SK-N-SH (cell line): ENCODE measurements at regions not wholly inside any gene's neighbourhood (a gene's known extent, or its start where the extent isn't known, plus 50 kb on each side); places are given as distances from the start of the nearest gene placed in this dataset.
A peak's percentile ranks its signal among the peaks of the same experiment; 100 is the strongest.

ENCODE experiments used
- CTCF ChIA-PET: fragments of 300-600, 350-600 bp; formaldehyde crosslinking; extraction: SDS; loops from one replicate; lab custom pipeline; 2021; lab: Yijun Ruan, JAX
- POLR2A ChIA-PET: fragments of 350-600 bp; sonication (Branson Sonifier 250); formaldehyde crosslinking; extraction: SDS; loops from one replicate; lab custom pipeline; 2020; ENCODE audit warnings: antibody characterized with exemption, inconsistent platforms; lab: Yijun Ruan, JAX
- DNase-seq: peaks from one replicate; pipeline ENCODE4 v3.0.0; 2012
- H2AFZ ChIP-seq: fragments of 200-600 bp; sonication (generic); 2 replicates; pipeline ENCODE4 v1.8.1; 2016; ENCODE audit warnings: antibody characterized with exemption, mild to moderate bottlenecking, low read depth
- H3F3A ChIP-seq: fragments of 200-600 bp; sonication (generic); replicated peaks from 2 replicates; pipeline ENCODE3; 2016; ENCODE audit warnings: antibody characterized with exemption, mild to moderate bottlenecking; ENCODE audit not compliant: insufficient read depth
- H3K27ac ChIP-seq, 2 experiments: fragments of 200-500 bp in 1 of 2; fragments of 200-600 bp in 1 of 2; sonication (Bioruptor generic) in 1 of 2; sonication (generic), shearing (Covaris generic) in 1 of 2; 2 replicates each; pipeline versions ENCODE4 v1.5.1 to v1.6.1; 2014 to 2016; ENCODE audit warnings: low read depth in 2 of 2, inconsistent platforms in 1 of 2, low read length in 1 of 2, mild to moderate bottlenecking in 1 of 2, mixed read lengths in 1 of 2
- H3K27me3 ChIP-seq: fragments of 200-600 bp; sonication (generic), shearing (Covaris generic); 2 replicates; pipeline ENCODE4 v1.6.1; 2016; ENCODE audit warnings: mixed run types; ENCODE audit not compliant: insufficient read depth
- H3K36me3 ChIP-seq, 2 experiments: fragments of 200-500 bp in 1 of 2; fragments of 200-600 bp in 1 of 2; sonication (Bioruptor generic) in 1 of 2; sonication (generic) in 1 of 2; replicated peaks in 1 of 2; 2 replicates each; pipeline versions ENCODE3 to v1.5.1; 2014 to 2016; ENCODE audit warnings: low read length in 1 of 2, mild to moderate bottlenecking in 1 of 2; ENCODE audit not compliant: insufficient read depth in 2 of 2, control insufficient read depth in 1 of 2
- H3K4me1 ChIP-seq, 2 experiments: fragments of 200-500 bp in 1 of 2; fragments of 200-600 bp in 1 of 2; sonication (Bioruptor generic) in 1 of 2; sonication (generic), shearing (Covaris generic) in 1 of 2; 2 replicates each; pipeline versions ENCODE4 v1.5.1 to v1.6.1; 2014 to 2016; ENCODE audit warnings: low read depth in 1 of 2, low read length in 1 of 2, mixed run types in 1 of 2; ENCODE audit not compliant: insufficient read depth in 2 of 2, control insufficient read depth in 1 of 2
- H3K4me2 ChIP-seq: fragments of 200-600 bp; sonication (generic), shearing (Covaris generic); 2 replicates; pipeline ENCODE4 v1.6.1; 2017; ENCODE audit warnings: mixed run types
- H3K4me3 ChIP-seq, 2 experiments: fragments of 200-500 bp in 1 of 2; fragments of 200-600 bp in 1 of 2; sonication (Bioruptor generic) in 1 of 2; sonication (generic), shearing (Covaris generic) in 1 of 2; 2 replicates each; pipeline versions ENCODE4 v1.5.1 to v1.8.1; 2014 to 2016; ENCODE audit warnings: low read depth in 2 of 2, inconsistent platforms in 1 of 2, low read length in 1 of 2, mild to moderate bottlenecking in 1 of 2, mixed read lengths in 1 of 2, moderate library complexity in 1 of 2
- H3K79me2 ChIP-seq: fragments of 200-600 bp; sonication (generic); 2 replicates; pipeline ENCODE4 v1.8.1; 2017; ENCODE audit warnings: mild to moderate bottlenecking; ENCODE audit not compliant: insufficient read depth
- H3K9ac ChIP-seq: fragments of 200-600 bp; sonication (generic); 2 replicates; pipeline ENCODE4 v1.6.1; 2017; ENCODE audit warnings: mixed run types
- H3K9me2 ChIP-seq: fragments of 200-600 bp; sonication (generic); 2 replicates; pipeline ENCODE4 v1.6.1; 2017; ENCODE audit warnings: mixed run types
- H3K9me3 ChIP-seq: fragments of 200-600 bp; sonication (generic); 2 replicates; pipeline ENCODE4 v1.6.1; 2017; ENCODE audit warnings: mixed run types, mild to moderate bottlenecking, moderate library complexity
- H4K20me1 ChIP-seq: fragments of 200-600 bp; sonication (generic); 2 replicates; pipeline ENCODE4 v1.6.1; 2017; ENCODE audit warnings: mild to moderate bottlenecking, mixed run types; ENCODE audit not compliant: insufficient read depth
- ELF1 ChIP-seq: IDR thresholded peaks from 2 replicates; pipeline ENCODE4 v1.4.0; 2012
- FOXJ3 ChIP-seq: sonication (generic); formaldehyde crosslinking; IDR thresholded peaks from 2 replicates; pipeline ENCODE4 v1.5.1; 2020; ENCODE audit warnings: mild to moderate bottlenecking, missing genetic modification reagents
- GATA2 ChIP-seq: sonication (generic); formaldehyde crosslinking; IDR thresholded peaks from 2 replicates; pipeline ENCODE4 v1.5.0; 2020; ENCODE audit warnings: mild to moderate bottlenecking, missing genetic modification reagents
- MEF2A ChIP-seq: IDR thresholded peaks from 2 replicates; pipeline ENCODE4 v1.4.0; 2012; ENCODE audit warnings: low read depth, borderline replicate concordance
- POLR2AphosphoS5 ChIP-seq: IDR thresholded peaks from 2 replicates; pipeline ENCODE4 v1.6.1; 2012; ENCODE audit warnings: low read depth, low read length
- RAD21 ChIP-seq: IDR thresholded peaks from 2 replicates; pipeline ENCODE4 v1.6.1; 2012; ENCODE audit warnings: mild to moderate bottlenecking, low read length
- RCOR1 ChIP-seq: fragments of 150-350 bp; IDR thresholded peaks from 2 replicates; pipeline ENCODE4 v1.6.1; 2017; ENCODE audit warnings: antibody characterized with exemption, low read length
- TCF12 ChIP-seq: IDR thresholded peaks from 2 replicates; pipeline ENCODE4 v1.4.0; 2012
- TEAD4 ChIP-seq: IDR thresholded peaks from 2 replicates; pipeline ENCODE4 v1.4.0; 2012; ENCODE audit warnings: mild to moderate bottlenecking, borderline replicate concordance; ENCODE audit not compliant: insufficient read depth
- WGBS: methylation state at CpG from one replicate; pipeline ENCODE4 v1.1.6; 2017; ENCODE audit warnings: low lambda C conversion rate; 5-methylcytosine and 5-hydroxymethylcytosine counted together
- TF ChIP-seq, protein P1 (sequence below): fragments of 200-600 bp; sonication (generic); IDR thresholded peaks from 2 replicates; pipeline ENCODE4 v1.6.1; 2017; ENCODE audit warnings: antibody characterized with exemption, mild to moderate bottlenecking, moderate library complexity
- TF ChIP-seq, protein P2 (sequence below): IDR thresholded peaks from 2 replicates; pipeline ENCODE4 v1.4.0; 2012; ENCODE audit warnings: low read depth, borderline replicate concordance
- TF ChIP-seq, protein P3 (sequence below): IDR thresholded peaks from 2 replicates; pipeline ENCODE4; 2012

DNA sequence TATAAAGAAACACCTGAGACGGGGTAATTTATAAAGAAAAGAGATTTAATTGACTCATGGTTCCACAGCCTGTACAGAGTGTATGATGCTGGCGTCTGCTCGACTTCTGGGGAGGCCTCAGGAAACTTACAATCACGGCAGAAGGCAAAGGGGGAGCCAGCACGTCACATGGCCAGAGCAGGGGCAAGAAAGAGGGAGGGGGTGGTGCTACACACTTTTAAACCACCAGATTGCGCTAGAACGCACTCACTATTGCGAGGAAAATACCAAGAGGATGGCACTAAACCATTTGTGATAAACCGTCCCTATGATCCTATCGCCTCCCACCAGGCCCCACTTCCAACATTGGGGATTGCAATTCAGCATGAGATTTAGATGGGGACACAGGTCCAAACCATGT is 79.7 kb upstream of the CARD18 start:
- DNase-seq: no peak
- no peak overlapping the region for H3K27ac ChIP-seq
- H3K4me1 ChIP-seq: no peaks in the 10 kb centered on the region
- H3K4me2 ChIP-seq: no peak overlapping the region
- ChIA-PET CTCF (no interaction called here), POLR2A (no interaction called here)
- 82% methylated on average over 10 of the region's 10 CpGs for WGBS
- H3K36me3 ChIP-seq: no peaks in the 10 kb centered on the region
- H3K79me2 ChIP-seq: no peaks in the 10 kb centered on the region
- no peaks in the 10 kb centered on the region for H3K9me2 ChIP-seq
- no peak overlapping the region for H2AFZ ChIP-seq
- no peak overlapping the region for H3K9ac ChIP-seq
- H3K4me3 ChIP-seq: no peak overlapping the region
- TF ChIP-seq POLR2AphosphoS5 (no peak), ELF1 (no peak), FOXJ3 (CRISPR knock-in tag) (no peak)
- TF ChIP-seq, protein P1, sequence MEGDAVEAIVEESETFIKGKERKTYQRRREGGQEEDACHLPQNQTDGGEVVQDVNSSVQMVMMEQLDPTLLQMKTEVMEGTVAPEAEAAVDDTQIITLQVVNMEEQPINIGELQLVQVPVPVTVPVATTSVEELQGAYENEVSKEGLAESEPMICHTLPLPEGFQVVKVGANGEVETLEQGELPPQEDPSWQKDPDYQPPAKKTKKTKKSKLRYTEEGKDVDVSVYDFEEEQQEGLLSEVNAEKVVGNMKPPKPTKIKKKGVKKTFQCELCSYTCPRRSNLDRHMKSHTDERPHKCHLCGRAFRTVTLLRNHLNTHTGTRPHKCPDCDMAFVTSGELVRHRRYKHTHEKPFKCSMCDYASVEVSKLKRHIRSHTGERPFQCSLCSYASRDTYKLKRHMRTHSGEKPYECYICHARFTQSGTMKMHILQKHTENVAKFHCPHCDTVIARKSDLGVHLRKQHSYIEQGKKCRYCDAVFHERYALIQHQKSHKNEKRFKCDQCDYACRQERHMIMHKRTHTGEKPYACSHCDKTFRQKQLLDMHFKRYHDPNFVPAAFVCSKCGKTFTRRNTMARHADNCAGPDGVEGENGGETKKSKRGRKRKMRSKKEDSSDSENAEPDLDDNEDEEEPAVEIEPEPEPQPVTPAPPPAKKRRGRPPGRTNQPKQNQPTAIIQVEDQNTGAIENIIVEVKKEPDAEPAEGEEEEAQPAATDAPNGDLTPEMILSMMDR: peak; percentile 15; the same call in 1 of the 2 replicates
- TF ChIP-seq, protein P2, sequence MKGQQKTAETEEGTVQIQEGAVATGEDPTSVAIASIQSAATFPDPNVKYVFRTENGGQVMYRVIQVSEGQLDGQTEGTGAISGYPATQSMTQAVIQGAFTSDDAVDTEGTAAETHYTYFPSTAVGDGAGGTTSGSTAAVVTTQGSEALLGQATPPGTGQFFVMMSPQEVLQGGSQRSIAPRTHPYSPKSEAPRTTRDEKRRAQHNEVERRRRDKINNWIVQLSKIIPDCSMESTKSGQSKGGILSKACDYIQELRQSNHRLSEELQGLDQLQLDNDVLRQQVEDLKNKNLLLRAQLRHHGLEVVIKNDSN: no peak
- H3F3A ChIP-seq: no peaks in the 10 kb centered on the region
- no peaks in the 10 kb centered on the region for H4K20me1 ChIP-seq
- no peaks in the 10 kb centered on the region for H3K9me3 ChIP-seq
- H3K27me3 ChIP-seq: no peaks in the 10 kb centered on the region

DNA sequence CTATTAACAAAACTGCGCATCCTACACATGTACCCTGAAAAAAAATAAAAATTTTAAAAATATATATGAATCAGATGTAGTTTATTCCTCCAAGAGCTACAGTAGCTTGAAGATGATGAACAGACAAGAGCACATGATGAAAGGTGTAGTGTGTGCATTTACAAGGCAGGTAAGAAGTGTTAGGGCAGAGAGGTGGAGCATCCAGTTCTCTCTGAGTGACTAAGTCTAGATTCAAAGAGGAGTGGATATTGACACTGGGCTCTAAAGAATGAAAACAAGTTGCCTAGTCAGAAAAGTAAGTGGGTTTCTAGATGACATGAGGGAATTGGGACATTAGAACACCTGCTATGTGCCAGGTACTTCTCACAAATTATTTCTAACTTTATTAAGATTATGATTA is 76.0 kb upstream of the CARD18 start:
- no peaks in the 10 kb centered on the region for H3K9me3 ChIP-seq
- DNase-seq: no peak
- no peaks in the 10 kb centered on the region for H3K4me1 ChIP-seq
- CTCF ChIA-PET: interaction anchor here (0.7 kb wide), 1 partner anchor 18 kb away, joined by 3 read pairs; no protein-coding TSS in a partner anchor
- no peaks in the 10 kb centered on the region for H3K9me2 ChIP-seq
- no peaks in the 10 kb centered on the region for H3K79me2 ChIP-seq
- H2AFZ ChIP-seq: no peak overlapping the region
- no peaks in the 10 kb centered on the region for H4K20me1 ChIP-seq
- H3K27me3 ChIP-seq: no peaks in the 10 kb centered on the region
- no peaks in the 10 kb centered on the region for H3K36me3 ChIP-seq
- no peak overlapping the region for H3K4me3 ChIP-seq
- TF ChIP-seq TEAD4: no peak
- no peak overlapping the region for H3K4me2 ChIP-seq
- POLR2A ChIA-PET: no interaction called here
- no peak overlapping the region for H3K9ac ChIP-seq
- WGBS: 92% methylated on average over 1 of the region's 1 CpG
- no peaks in the 10 kb centered on the region for H3F3A ChIP-seq
- no peak overlapping the region for H3K27ac ChIP-seq

DNA sequence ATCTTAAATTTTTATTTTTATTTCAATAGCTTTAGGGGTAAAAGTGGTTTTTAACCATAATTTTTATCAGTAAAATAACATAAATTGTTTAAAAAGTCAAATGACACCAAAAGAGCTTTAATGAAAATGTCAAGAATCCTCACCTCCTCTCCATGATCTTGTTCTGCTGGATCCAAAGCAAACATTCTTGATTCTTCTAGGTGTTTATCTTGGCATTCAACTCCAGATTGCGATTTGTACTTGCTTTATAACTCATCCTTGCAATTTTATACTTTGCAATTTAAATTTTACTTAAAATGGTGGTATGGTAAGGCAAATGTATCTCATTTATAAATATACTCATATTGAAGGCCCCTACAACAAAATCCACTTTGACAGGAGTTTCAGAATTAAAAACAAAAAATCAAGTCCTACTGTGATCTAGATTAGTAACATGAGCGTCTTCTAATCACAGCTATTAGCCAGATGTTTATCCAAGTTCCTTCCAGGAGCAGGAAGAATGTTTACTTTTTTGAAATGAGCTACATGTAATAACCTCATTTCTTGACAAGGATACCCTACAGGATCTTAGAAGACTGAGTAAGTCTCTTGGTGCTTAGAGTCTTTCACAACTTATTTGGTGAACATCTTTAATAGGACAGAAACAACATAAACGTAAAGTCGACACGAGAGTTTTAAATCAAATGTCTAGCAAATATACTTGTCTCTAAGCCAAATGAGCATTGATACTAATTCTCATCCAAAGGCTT is 72.4 kb upstream of the CARD18 start:
- Histone ChIP-seq H3K4me3 (no peak overlapping the region), H3K27me3 (no peaks in the 10 kb centered on the region), H3K9me2 (no peaks in the 10 kb centered on the region), H3K36me3 (no peaks in the 10 kb centered on the region), H3K9ac (no peak overlapping the region), H3K9me3 (no peaks in the 10 kb centered on the region), H3K27ac (no peak overlapping the region), H2AFZ (no peak overlapping the region), H3F3A (no peaks in the 10 kb centered on the region), H3K4me2 (no peak overlapping the region), H3K79me2 (no peaks in the 10 kb centered on the region), H4K20me1 (no peaks in the 10 kb centered on the region), H3K4me1 (no peaks in the 10 kb centered on the region)
- WGBS: 77% methylated on average over 5 of the region's 5 CpGs
- TF ChIP-seq GATA2 (no peak), RAD21 (no peak), RCOR1 (no peak), TCF12 (no peak), FOXJ3 (CRISPR knock-in tag) (no peak), MEF2A (no peak)
- TF ChIP-seq, protein P3, sequence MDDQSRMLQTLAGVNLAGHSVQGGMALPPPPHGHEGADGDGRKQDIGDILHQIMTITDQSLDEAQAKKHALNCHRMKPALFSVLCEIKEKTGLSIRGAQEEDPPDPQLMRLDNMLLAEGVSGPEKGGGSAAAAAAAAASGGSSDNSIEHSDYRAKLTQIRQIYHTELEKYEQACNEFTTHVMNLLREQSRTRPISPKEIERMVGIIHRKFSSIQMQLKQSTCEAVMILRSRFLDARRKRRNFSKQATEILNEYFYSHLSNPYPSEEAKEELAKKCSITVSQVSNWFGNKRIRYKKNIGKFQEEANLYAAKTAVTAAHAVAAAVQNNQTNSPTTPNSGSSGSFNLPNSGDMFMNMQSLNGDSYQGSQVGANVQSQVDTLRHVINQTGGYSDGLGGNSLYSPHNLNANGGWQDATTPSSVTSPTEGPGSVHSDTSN: no peak
- TF ChIP-seq, protein P2: no peak
- ChIA-PET CTCF (no interaction called here), POLR2A (no interaction called here)
- no peak for DNase-seq
